Breast epithelium (tissue), 4 donors: ENCODE measurements at regions not wholly inside any gene's neighbourhood (a gene's known extent, or its start where the extent isn't known, plus 50 kb on each side); places are given as distances from the start of the nearest gene placed in this dataset.
"Not testable (repeated sequence)": the region's sequence is repeated elsewhere in the genome, so short reads cannot be mapped to it uniquely, and the experiment has no call there.

Experiments used
- DNase-seq, 2 donors: peaks; one replicate each; pipeline ENCODE4 v3.0.0-alpha.2; 2019; ENCODE audit warnings: low spot score in 2 of 2
- H3K27ac ChIP-seq, 2 donors: fragments of 200-600 bp; sonication (generic) in 1 of 2; one replicate each; pipeline ENCODE4 v1.5.1; 2016 to 2019; ENCODE audit warnings: mild to moderate bottlenecking in 1 of 2
- H3K27me3 ChIP-seq, 2 donors: fragments of 200-600 bp; sonication (generic) in 1 of 2; one replicate each; pipeline versions ENCODE4 v1.5.1 to v1.6.0; 2017 to 2019; ENCODE audit warnings: control low read depth in 1 of 2, mild to moderate bottlenecking in 1 of 2
- H3K36me3 ChIP-seq: fragments of 200-600 bp; one replicate; pipeline ENCODE4 v1.5.1; 2019
- H3K4me1 ChIP-seq, 2 donors: fragments of 200-600 bp; sonication (generic); one replicate each; pipeline ENCODE4 v1.5.1; 2016 to 2019; ENCODE audit warnings: control low read depth in 1 of 2
- H3K4me3 ChIP-seq, 3 donors: fragments of 200-600 bp; sonication (generic); 1 replicate in 2 of 3; 2 replicates in 1 of 3; pipeline ENCODE4 v1.5.1; 2016 to 2019; ENCODE audit warnings: mild to moderate bottlenecking in 3 of 3, moderate library complexity in 2 of 3
- H3K9me3 ChIP-seq, 2 donors: fragments of 200-600 bp; sonication (generic) in 1 of 2; one replicate each; pipeline ENCODE4 v1.5.1; 2016 to 2019; ENCODE audit warnings: control low read depth in 1 of 2
- POLR2A ChIP-seq: fragments of 450-650 bp; IDR thresholded peaks from one replicate; pipeline ENCODE4 v1.6.1; 2016; ENCODE audit warnings: antibody characterized with exemption, mild to moderate bottlenecking, moderate library complexity
- POLR2AphosphoS5 ChIP-seq, 3 donors: sonication (generic); formaldehyde crosslinking; IDR thresholded peaks; one replicate each; pipeline ENCODE4 v1.6.1; 2017; ENCODE audit warnings: antibody characterized with exemption in 3 of 3
- intact Hi-C: fragments of 100-400 bp; cut with DNase I; formaldehyde crosslinking; loops from one replicate; pipeline ENCODE4 v1.15.1; 2023; ENCODE audit warnings: low total_unique reads
- TF ChIP-seq, protein P1 (sequence below), 3 donors: fragments of 450-650 bp; IDR thresholded peaks; one replicate each; pipeline ENCODE4 v1.5.1; 2016 to 2017; ENCODE audit warnings: antibody characterized with exemption in 3 of 3, mild to moderate bottlenecking in 3 of 3, moderate library complexity in 3 of 3

- H3K36me3 ChIP-seq, intact Hi-C loops, H3K4me1 ChIP-seq, H3K27me3 ChIP-seq, H3K27ac ChIP-seq, H3K4me3 ChIP-seq, DNase-seq: not testable (repeated sequence)
- peaks cover 6 to 18% of the 10 kb centered on the region in 2 donors for H3K9me3 ChIP-seq
Measured at GRCh38 chr16:34014841-34015820, 555.7 kb downstream of the TP53TG3F start.

DNA sequence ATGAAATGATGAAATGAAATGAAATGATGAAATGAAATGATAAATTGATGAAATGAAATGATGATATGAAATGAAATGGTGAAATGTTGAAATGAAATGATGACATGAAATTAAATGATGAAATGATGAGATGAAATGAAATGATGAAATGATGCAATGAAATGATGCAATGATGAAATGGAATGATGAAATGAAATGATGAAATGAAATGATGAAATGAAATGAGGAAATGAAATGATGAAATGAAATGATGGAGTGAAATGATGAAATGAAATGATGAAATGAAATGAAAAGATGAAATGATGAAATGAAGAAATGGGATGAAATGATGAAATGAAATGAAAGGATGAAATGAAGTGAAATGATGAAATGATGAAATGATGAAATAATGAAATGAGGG lies 558.9 kb downstream of the TP53TG3F start:
- H3K27me3 ChIP-seq, DNase-seq, intact Hi-C loops, H3K36me3 ChIP-seq, H3K4me3 ChIP-seq, H3K4me1 ChIP-seq, H3K27ac ChIP-seq: not testable (repeated sequence)
- H3K9me3 ChIP-seq, result peaks cover 6 to 25% of the 10 kb centered on the region in 2 donors

- Histone ChIP-seq H3K27ac (no peak overlapping the region), H3K9me3 (peaks cover 16 to 30% of the 10 kb centered on the region in 2 donors), H3K4me3 (no peak overlapping the region), H3K36me3 (no peaks in the 10 kb centered on the region), H3K4me1 (no peaks in the 10 kb centered on the region), H3K27me3 (peaks cover 0 to 3% of the 10 kb centered on the region in 2 donors)
- DNase-seq, result no peak
- intact Hi-C loops, result no loop called here
- TF ChIP-seq POLR2A (no peak), POLR2AphosphoS5 (IDR thresholded peaks at IDR 0.05) (no peak)
- TF ChIP-seq, protein P1, sequence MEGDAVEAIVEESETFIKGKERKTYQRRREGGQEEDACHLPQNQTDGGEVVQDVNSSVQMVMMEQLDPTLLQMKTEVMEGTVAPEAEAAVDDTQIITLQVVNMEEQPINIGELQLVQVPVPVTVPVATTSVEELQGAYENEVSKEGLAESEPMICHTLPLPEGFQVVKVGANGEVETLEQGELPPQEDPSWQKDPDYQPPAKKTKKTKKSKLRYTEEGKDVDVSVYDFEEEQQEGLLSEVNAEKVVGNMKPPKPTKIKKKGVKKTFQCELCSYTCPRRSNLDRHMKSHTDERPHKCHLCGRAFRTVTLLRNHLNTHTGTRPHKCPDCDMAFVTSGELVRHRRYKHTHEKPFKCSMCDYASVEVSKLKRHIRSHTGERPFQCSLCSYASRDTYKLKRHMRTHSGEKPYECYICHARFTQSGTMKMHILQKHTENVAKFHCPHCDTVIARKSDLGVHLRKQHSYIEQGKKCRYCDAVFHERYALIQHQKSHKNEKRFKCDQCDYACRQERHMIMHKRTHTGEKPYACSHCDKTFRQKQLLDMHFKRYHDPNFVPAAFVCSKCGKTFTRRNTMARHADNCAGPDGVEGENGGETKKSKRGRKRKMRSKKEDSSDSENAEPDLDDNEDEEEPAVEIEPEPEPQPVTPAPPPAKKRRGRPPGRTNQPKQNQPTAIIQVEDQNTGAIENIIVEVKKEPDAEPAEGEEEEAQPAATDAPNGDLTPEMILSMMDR (IDR thresholded peaks at IDR 0.05), result no peak
Measured at GRCh38 chr16:34050787-34051320, 591.4 kb downstream of the TP53TG3F start.

GRCh38 chr16:34054137-34054536 lies 594.7 kb downstream of the TP53TG3F start:
- Histone ChIP-seq H3K4me3 (no peak overlapping the region), H3K36me3 (no peaks in the 10 kb centered on the region), H3K9me3 (peaks cover 16 to 30% of the 10 kb centered on the region in 2 donors), H3K27me3 (peaks cover 0 to 3% of the 10 kb centered on the region in 2 donors), H3K27ac (no peak overlapping the region), H3K4me1 (no peaks in the 10 kb centered on the region)
- TF ChIP-seq, protein P1 (IDR thresholded peaks at IDR 0.05), result no peak
- no peak for TF ChIP-seq POLR2A
- TF ChIP-seq POLR2AphosphoS5 (IDR thresholded peaks at IDR 0.05), result no peak
- no peak for DNase-seq
- intact Hi-C loops, result no loop called here

- no peak for DNase-seq
- Histone ChIP-seq H3K27me3 (peaks cover 0 to 3% of the 10 kb centered on the region in 2 donors), H3K4me1 (no peaks in the 10 kb centered on the region), H3K9me3 (peaks cover 15 to 25% of the 10 kb centered on the region in 2 donors), H3K27ac (no peak overlapping the region), H3K36me3 (no peaks in the 10 kb centered on the region), H3K4me3 (no peak overlapping the region)
- intact Hi-C loops, result no loop called here
- TF ChIP-seq POLR2AphosphoS5 (IDR thresholded peaks at IDR 0.05) (no peak), POLR2A (no peak)
- TF ChIP-seq, protein P1 (IDR thresholded peaks at IDR 0.05), result no peak
Measured at GRCh38 chr16:34054969-34055368, 595.6 kb downstream of the TP53TG3F start.

GRCh38 chr16:34062620-34063253 lies 603.3 kb downstream of the TP53TG3F start:
- H3K9me3 ChIP-seq, result peaks cover 21 to 43% of the 10 kb centered on the region in 2 donors
- H3K4me3 ChIP-seq, DNase-seq, H3K36me3 ChIP-seq, H3K27ac ChIP-seq, H3K4me1 ChIP-seq, intact Hi-C loops, H3K27me3 ChIP-seq: not testable (repeated sequence)

GRCh38 chr16:34063498-34064157 lies 604.2 kb downstream of the TP53TG3F start:
- H3K27ac ChIP-seq, H3K4me3 ChIP-seq, H3K4me1 ChIP-seq, DNase-seq, H3K27me3 ChIP-seq, intact Hi-C loops, H3K36me3 ChIP-seq: not testable (repeated sequence)
- peaks cover 21 to 43% of the 10 kb centered on the region in 2 donors for H3K9me3 ChIP-seq

GRCh38 chr16:34064602-34065001 lies 605.2 kb downstream of the TP53TG3F start:
- DNase-seq, H3K36me3 ChIP-seq, H3K4me1 ChIP-seq, H3K27me3 ChIP-seq, H3K4me3 ChIP-seq, H3K27ac ChIP-seq, intact Hi-C loops: not testable (repeated sequence)
- peaks cover 21 to 43% of the 10 kb centered on the region in 2 donors for H3K9me3 ChIP-seq

- intact Hi-C loops, H3K4me1 ChIP-seq: not testable (repeated sequence)
Measured at GRCh38 chr16:34069731-34070130, 610.3 kb downstream of the TP53TG3F start.

More at GRCh38 chr16:34069731-34070130, 610.3 kb downstream of the TP53TG3F start:
- DNase-seq, H3K27me3 ChIP-seq, H3K27ac ChIP-seq, H3K36me3 ChIP-seq, H3K4me3 ChIP-seq: not testable (repeated sequence)
- H3K9me3 ChIP-seq, result peaks cover 7 to 13% of the 10 kb centered on the region in 2 donors
